LNCaP clone FGC (cell line): ENCODE measurements at regions not wholly inside any gene's neighbourhood (a gene's known extent, or its start where the extent isn't known, plus 50 kb on each side); places are given as distances from the start of the nearest gene placed in this dataset.
"Not testable (repeated sequence)": the region's sequence is repeated elsewhere in the genome, so short reads cannot be mapped to it uniquely, and the experiment has no call there.

Source experiments
- DNase-seq: peaks from one replicate; pipeline ENCODE4 v3.0.0-alpha.2; 2011; ENCODE audit warnings: low read depth
- H3K4me3 ChIP-seq: 2 replicates; pipeline ENCODE4 v1.5.1; 2011; ENCODE audit warnings: mild to moderate bottlenecking, low read depth, low read length, control low read depth
- CTCF ChIP-seq: IDR thresholded peaks from 2 replicates; pipeline ENCODE4 v1.5.1; 2012; ENCODE audit warnings: mild to moderate bottlenecking; ENCODE audit not compliant: control insufficient read depth, insufficient read depth; ENCODE audit errors: extremely low read depth

- DNase-seq: no peak
- no peak overlapping the region for H3K4me3 ChIP-seq
- TF ChIP-seq CTCF: peak; percentile 53
Observed at GRCh38 chr12:125856896-125857295, 791.7 kb downstream of the AACS start.

- TF ChIP-seq CTCF: no peak
- no peak for DNase-seq
- H3K4me3 ChIP-seq: no peak overlapping the region
Observed at GRCh38 chr12:125860672-125861288, 795.5 kb downstream of the AACS start.

- DNase-seq: no peak
- no peak for TF ChIP-seq CTCF
Observed at GRCh38 chr12:125861299-125862281, 796.4 kb downstream of the AACS start.

GRCh38 chr12:125865236-125865635, 800.0 kb downstream of the AACS start:
- not testable (repeated sequence) for DNase-seq, H3K4me3 ChIP-seq

More at GRCh38 chr12:125861299-125862281, 796.4 kb downstream of the AACS start:
- no peak overlapping the region for H3K4me3 ChIP-seq

GRCh38 chr12:125871811-125872594, 806.8 kb downstream of the AACS start:
- no peak for TF ChIP-seq CTCF
- DNase-seq: no peak
- H3K4me3 ChIP-seq: no peak overlapping the region

GRCh38 chr12:125873016-125873415, 807.8 kb downstream of the AACS start:
- no peak for TF ChIP-seq CTCF
- no peak overlapping the region for H3K4me3 ChIP-seq
- DNase-seq: no peak

GRCh38 chr12:125878483-125878882, 813.2 kb downstream of the AACS start:
- DNase-seq: no peak
- TF ChIP-seq CTCF: no peak
- no peak overlapping the region for H3K4me3 ChIP-seq
